ENCODE measurements at regions not wholly inside any gene's neighbourhood (a gene's known extent, or its start where the extent isn't known, plus 50 kb on each side); places are given as distances from the start of the nearest gene placed in this dataset.

- TF ChIP-seq, protein P1, sequence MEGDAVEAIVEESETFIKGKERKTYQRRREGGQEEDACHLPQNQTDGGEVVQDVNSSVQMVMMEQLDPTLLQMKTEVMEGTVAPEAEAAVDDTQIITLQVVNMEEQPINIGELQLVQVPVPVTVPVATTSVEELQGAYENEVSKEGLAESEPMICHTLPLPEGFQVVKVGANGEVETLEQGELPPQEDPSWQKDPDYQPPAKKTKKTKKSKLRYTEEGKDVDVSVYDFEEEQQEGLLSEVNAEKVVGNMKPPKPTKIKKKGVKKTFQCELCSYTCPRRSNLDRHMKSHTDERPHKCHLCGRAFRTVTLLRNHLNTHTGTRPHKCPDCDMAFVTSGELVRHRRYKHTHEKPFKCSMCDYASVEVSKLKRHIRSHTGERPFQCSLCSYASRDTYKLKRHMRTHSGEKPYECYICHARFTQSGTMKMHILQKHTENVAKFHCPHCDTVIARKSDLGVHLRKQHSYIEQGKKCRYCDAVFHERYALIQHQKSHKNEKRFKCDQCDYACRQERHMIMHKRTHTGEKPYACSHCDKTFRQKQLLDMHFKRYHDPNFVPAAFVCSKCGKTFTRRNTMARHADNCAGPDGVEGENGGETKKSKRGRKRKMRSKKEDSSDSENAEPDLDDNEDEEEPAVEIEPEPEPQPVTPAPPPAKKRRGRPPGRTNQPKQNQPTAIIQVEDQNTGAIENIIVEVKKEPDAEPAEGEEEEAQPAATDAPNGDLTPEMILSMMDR (CRISPR knock-in tag; IDR thresholded peaks at IDR 0.05): no peak
- TF ChIP-seq SIX1 (CRISPR knock-in tag; IDR thresholded peaks at IDR 0.05; ENCODE audit: borderline replicate concordance) (no peak), SKIL (CRISPR knock-in tag; IDR thresholded peaks at IDR 0.05; ENCODE audit: borderline replicate concordance) (no peak), POLR2AphosphoS5 (IDR thresholded peaks at IDR 0.05; ENCODE audit: low read depth, low read length) (no peak), MTA3 (CRISPR knock-in tag; IDR thresholded peaks at IDR 0.05) (no peak), CBX2 (IDR thresholded peaks at IDR 0.05; ENCODE audit: low read depth, low read length) (no peak), CBX2 (CRISPR knock-in tag; IDR thresholded peaks at IDR 0.05; ENCODE audit: low read depth) (no peak), MXI1 (IDR thresholded peaks at IDR 0.05; ENCODE audit: borderline replicate concordance, low read depth, low read length) (no peak), RBM39 (IDR thresholded peaks at IDR 0.05; ENCODE audit: low read depth, low read length, poor library complexity, severe bottlenecking) (no peak), POLR2A (IDR thresholded peaks at IDR 0.05; ENCODE audit: insufficient read depth in 1 of 2, low read depth in 2 of 2, low read length in 2 of 2) (no peak), MAZ (IDR thresholded peaks at IDR 0.05; ENCODE audit: borderline replicate concordance, low read depth, low read length) (no peak), MAZ (CRISPR knock-in tag; IDR thresholded peaks at IDR 0.05; ENCODE audit: low read depth) (no peak), YY1 (IDR thresholded peaks at IDR 0.05; ENCODE audit: insufficient read depth, insufficient replicate concordance, low read depth, low read length) (no peak), ZNF10 (CRISPR knock-in tag; IDR thresholded peaks at IDR 0.05; ENCODE audit: borderline replicate concordance, low read depth) (no peak), YEATS4 (CRISPR knock-in tag; IDR thresholded peaks at IDR 0.05; ENCODE audit: borderline replicate concordance) (no peak)
- TF ChIP-seq, protein P2, sequence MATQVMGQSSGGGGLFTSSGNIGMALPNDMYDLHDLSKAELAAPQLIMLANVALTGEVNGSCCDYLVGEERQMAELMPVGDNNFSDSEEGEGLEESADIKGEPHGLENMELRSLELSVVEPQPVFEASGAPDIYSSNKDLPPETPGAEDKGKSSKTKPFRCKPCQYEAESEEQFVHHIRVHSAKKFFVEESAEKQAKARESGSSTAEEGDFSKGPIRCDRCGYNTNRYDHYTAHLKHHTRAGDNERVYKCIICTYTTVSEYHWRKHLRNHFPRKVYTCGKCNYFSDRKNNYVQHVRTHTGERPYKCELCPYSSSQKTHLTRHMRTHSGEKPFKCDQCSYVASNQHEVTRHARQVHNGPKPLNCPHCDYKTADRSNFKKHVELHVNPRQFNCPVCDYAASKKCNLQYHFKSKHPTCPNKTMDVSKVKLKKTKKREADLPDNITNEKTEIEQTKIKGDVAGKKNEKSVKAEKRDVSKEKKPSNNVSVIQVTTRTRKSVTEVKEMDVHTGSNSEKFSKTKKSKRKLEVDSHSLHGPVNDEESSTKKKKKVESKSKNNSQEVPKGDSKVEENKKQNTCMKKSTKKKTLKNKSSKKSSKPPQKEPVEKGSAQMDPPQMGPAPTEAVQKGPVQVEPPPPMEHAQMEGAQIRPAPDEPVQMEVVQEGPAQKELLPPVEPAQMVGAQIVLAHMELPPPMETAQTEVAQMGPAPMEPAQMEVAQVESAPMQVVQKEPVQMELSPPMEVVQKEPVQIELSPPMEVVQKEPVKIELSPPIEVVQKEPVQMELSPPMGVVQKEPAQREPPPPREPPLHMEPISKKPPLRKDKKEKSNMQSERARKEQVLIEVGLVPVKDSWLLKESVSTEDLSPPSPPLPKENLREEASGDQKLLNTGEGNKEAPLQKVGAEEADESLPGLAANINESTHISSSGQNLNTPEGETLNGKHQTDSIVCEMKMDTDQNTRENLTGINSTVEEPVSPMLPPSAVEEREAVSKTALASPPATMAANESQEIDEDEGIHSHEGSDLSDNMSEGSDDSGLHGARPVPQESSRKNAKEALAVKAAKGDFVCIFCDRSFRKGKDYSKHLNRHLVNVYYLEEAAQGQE (IDR thresholded peaks at IDR 0.05; ENCODE audit: borderline replicate concordance in 1 of 2, low read depth in 1 of 2, low read length in 2 of 2): no peak
Observed at GRCh38 chr1:95659588-95659987, 425.6 kb downstream of the RWDD3 start.
